DND-41 (cell line): ENCODE measurements at regions not wholly inside any gene's neighbourhood (a gene's known extent, or its start where the extent isn't known, plus 50 kb on each side); places are given as distances from the start of the nearest gene placed in this dataset.

Experiments
- ATAC-seq: fragments of 200-7000 bp; cut with Tn5 transposase; 3 replicates; pipeline ENCODE4 v1.9.1; 2021; ENCODE audit warnings: low read depth; ENCODE audit not compliant: insufficient read depth
- DNase-seq: peaks from one replicate; pipeline ENCODE4 v3.0.0-alpha.2; 2020
- H2AFZ ChIP-seq: 2 replicates; pipeline ENCODE4 v1.6.0; 2012; ENCODE audit warnings: low read depth, low read length
- H3K27ac ChIP-seq: 2 replicates; pipeline ENCODE4 v1.5.1; 2012; ENCODE audit warnings: low read length, inconsistent platforms
- H3K27me3 ChIP-seq: fragments of 200-600 bp; sonication (generic); 2 replicates; pipeline ENCODE4 v1.6.0; 2012; ENCODE audit warnings: low read length, mild to moderate bottlenecking, inconsistent platforms; ENCODE audit not compliant: insufficient read depth, poor library complexity
- H3K36me3 ChIP-seq: 2 replicates; pipeline ENCODE4 v1.5.1; 2012; ENCODE audit warnings: low read length, inconsistent platforms; ENCODE audit not compliant: insufficient read depth
- H3K4me1 ChIP-seq: 2 replicates; pipeline ENCODE4 v1.5.1; 2012; ENCODE audit warnings: mild to moderate bottlenecking, low read length; ENCODE audit not compliant: insufficient read depth
- H3K4me2 ChIP-seq: 2 replicates; pipeline ENCODE4 v1.6.0; 2012; ENCODE audit warnings: mild to moderate bottlenecking, moderate library complexity, low read length, inconsistent platforms; ENCODE audit not compliant: insufficient read depth
- H3K4me3 ChIP-seq, 2 experiments: fragments of 200-600 bp in 1 of 2; shearing (Covaris generic) in 1 of 2; 2 replicates each; pipeline ENCODE4 v1.5.1; 2012 to 2016; ENCODE audit warnings: inconsistent platforms in 2 of 2, low read length in 2 of 2, mild to moderate bottlenecking in 2 of 2, low read depth in 1 of 2, moderate library complexity in 1 of 2
- H3K79me2 ChIP-seq: 2 replicates; pipeline ENCODE4 v1.6.0; 2012; ENCODE audit warnings: low read length, inconsistent platforms; ENCODE audit not compliant: insufficient read depth
- H3K9ac ChIP-seq: 2 replicates; pipeline ENCODE4 v1.6.0; 2012; ENCODE audit warnings: low read depth, mild to moderate bottlenecking, inconsistent platforms, low read length, moderate library complexity
- H3K9me3 ChIP-seq: 2 replicates; pipeline ENCODE4 v1.5.1; 2012; ENCODE audit warnings: low read length, moderate library complexity, mild to moderate bottlenecking, inconsistent platforms; ENCODE audit not compliant: insufficient read depth, severe bottlenecking
- H4K20me1 ChIP-seq: 2 replicates; pipeline ENCODE4 v1.6.0; 2012; ENCODE audit warnings: low read length; ENCODE audit not compliant: insufficient read depth
- EZH2 ChIP-seq: IDR thresholded peaks from 3 replicates; pipeline ENCODE4 v1.6.1; 2012; ENCODE audit warnings: borderline replicate concordance, low read depth, mild to moderate bottlenecking, moderate library complexity, low read length, inconsistent platforms; ENCODE audit not compliant: severe bottlenecking
- TF ChIP-seq, protein P1 (sequence below): IDR thresholded peaks from 2 replicates; pipeline ENCODE4 v1.5.1; 2012; ENCODE audit warnings: borderline replicate concordance, low read length, moderate library complexity, mild to moderate bottlenecking; ENCODE audit not compliant: poor library complexity, severe bottlenecking; ENCODE audit errors: extremely low read depth

DNA sequence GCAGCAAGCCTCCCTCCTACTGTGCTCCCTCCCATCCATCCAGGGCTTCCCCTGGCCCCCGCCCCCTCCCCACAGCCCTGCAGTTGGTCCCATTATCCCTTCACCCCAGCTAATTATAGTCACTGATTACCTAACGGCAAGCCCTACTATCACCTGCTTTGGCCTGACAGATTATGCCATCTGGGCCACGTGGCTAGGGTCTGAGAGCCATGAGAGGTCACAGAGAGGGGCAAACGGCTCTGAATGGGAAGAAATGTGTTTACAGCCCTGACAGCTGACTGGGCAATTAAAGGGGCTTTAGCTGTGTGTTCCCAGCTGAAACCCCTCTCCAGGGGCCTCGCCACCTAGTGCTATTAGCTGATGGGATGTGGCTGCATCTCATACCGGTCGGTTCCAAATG, 134.4 kb upstream of the CPEB2 start:
- peaks cover 7% of the 10 kb centered on the region for H3K27me3 ChIP-seq
- no peak overlapping the region for H3K27ac ChIP-seq
- no peak overlapping the region for H3K4me3 ChIP-seq
- no peak for TF ChIP-seq EZH2
- TF ChIP-seq, protein P1, sequence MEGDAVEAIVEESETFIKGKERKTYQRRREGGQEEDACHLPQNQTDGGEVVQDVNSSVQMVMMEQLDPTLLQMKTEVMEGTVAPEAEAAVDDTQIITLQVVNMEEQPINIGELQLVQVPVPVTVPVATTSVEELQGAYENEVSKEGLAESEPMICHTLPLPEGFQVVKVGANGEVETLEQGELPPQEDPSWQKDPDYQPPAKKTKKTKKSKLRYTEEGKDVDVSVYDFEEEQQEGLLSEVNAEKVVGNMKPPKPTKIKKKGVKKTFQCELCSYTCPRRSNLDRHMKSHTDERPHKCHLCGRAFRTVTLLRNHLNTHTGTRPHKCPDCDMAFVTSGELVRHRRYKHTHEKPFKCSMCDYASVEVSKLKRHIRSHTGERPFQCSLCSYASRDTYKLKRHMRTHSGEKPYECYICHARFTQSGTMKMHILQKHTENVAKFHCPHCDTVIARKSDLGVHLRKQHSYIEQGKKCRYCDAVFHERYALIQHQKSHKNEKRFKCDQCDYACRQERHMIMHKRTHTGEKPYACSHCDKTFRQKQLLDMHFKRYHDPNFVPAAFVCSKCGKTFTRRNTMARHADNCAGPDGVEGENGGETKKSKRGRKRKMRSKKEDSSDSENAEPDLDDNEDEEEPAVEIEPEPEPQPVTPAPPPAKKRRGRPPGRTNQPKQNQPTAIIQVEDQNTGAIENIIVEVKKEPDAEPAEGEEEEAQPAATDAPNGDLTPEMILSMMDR, result no peak
- no peak overlapping the region for H3K9ac ChIP-seq
- H2AFZ ChIP-seq, result no peak overlapping the region
- DNase-seq (no peak), ATAC-seq (no peak)
- no peak overlapping the region for H3K4me2 ChIP-seq
- H3K4me1 ChIP-seq, result no peaks in the 10 kb centered on the region
- no peaks in the 10 kb centered on the region for H3K36me3 ChIP-seq
- no peaks in the 10 kb centered on the region for H3K9me3 ChIP-seq
- H3K79me2 ChIP-seq, result no peaks in the 10 kb centered on the region
- no peaks in the 10 kb centered on the region for H4K20me1 ChIP-seq

DNA sequence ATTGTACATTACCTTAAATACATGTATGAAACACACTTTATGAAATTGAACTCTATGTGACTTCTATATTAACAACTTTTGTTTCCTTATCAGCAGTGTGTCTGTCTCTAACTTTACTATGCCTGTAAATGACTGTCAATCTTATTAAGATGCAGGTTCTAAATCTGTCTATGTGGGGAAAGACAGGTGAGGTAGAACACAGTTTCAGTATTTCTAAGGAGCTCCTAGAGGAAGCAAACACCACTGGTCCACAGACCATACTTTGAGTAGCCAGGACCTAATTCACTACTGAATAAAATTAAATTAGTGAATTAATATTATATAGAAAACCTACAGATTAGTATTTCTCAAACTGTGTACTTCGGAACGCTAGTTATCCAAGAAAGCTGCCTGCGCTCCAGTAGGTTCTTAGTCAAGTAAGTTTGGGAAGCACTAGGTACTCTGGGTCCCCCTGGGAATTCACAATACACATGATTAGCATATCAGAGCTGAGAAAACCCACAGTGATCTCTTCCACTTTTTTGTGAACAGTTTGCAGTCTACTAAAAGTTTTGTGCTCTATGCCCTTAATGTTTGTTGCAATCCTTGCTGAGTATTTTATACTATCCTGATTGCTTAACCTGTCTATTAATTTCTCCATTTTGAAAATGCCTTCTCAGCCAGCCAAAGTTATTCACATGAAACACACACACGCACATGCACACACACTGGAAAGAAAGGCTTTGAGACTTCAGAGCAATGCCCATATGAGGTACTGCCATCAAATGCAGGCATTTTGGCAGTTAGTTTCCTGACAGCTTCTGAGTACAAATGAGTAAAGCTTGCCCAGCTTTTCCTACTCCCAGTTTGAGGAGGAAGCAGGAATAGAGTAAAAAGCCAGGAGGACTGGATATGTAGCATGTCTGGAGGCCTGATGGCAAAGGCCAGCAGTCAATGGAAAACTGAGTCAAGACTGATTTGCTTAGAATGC, 133.6 kb upstream of the CPEB2 start:
- TF ChIP-seq, protein P1, result no peak
- TF ChIP-seq EZH2, result no peak
- Histone ChIP-seq H3K27me3 (peaks cover 7% of the 10 kb centered on the region), H3K36me3 (no peaks in the 10 kb centered on the region), H4K20me1 (no peaks in the 10 kb centered on the region), H3K4me2 (no peak overlapping the region), H2AFZ (no peak overlapping the region), H3K9me3 (no peaks in the 10 kb centered on the region), H3K27ac (no peak overlapping the region), H3K4me1 (no peaks in the 10 kb centered on the region), H3K79me2 (no peaks in the 10 kb centered on the region), H3K4me3 (no peak overlapping the region), H3K9ac (no peak overlapping the region)
- ATAC-seq, result no peak
- DNase-seq, result no peak

DNA sequence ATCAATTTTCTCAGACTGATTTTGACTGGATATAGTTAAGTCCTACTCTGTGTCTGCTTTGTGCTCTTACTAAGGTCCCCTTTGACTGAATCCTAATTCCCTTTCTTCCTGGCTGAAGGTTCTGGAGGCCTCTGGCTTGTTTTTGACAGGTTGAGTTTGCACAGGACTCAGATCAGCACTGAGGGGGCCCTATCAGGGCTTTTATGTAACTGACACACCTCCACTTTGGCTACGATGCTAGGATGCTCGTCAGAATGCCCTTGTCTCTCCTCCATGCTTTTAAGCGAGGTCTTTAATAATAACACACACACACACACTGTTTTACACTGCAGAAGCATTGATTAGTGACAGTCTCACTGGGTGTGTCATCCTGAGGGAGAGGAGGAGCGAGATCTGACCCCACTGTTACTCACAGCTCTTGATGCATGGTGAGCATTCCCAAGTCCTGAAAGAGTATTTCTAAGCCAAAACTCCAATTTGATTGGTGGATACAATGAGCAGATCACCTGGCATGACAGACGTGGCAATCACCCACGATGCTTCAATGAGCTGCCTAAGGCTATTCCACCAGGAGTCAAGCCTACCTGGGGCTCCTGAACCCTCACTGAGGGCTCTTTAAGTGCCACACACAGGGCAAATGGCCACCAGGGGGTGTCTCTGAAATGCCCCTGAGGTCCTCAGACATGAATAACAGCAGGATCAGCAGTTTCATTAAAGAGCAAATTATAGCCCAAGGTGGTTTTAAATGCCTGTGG, 130.4 kb upstream of the CPEB2 start:
- peak; percentile 10 for DNase-seq
- Histone ChIP-seq H3K4me3 (no peak overlapping the region), H3K79me2 (no peaks in the 10 kb centered on the region), H2AFZ (no peak overlapping the region), H3K36me3 (no peaks in the 10 kb centered on the region), H4K20me1 (no peaks in the 10 kb centered on the region), H3K4me2 (no peak overlapping the region), H3K27me3 (peaks cover 7% of the 10 kb centered on the region), H3K9ac (no peak overlapping the region), H3K4me1 (no peaks in the 10 kb centered on the region), H3K9me3 (no peaks in the 10 kb centered on the region), H3K27ac (no peak overlapping the region)
- ATAC-seq, result 0 out of 3 replicates have a peak, but pooled peaks have one; percentile 33
- no peak for TF ChIP-seq EZH2
- TF ChIP-seq, protein P1, result peak; percentile 46
